HL-60 (cell line): ENCODE measurements at regions not wholly inside any gene's neighbourhood (a gene's known extent, or its start where the extent isn't known, plus 50 kb on each side); places are given as distances from the start of the nearest gene placed in this dataset.

Experiments used
- CTCF ChIP-seq: IDR thresholded peaks from one replicate; pipeline ENCODE4 v1.5.1; 2011; ENCODE audit warnings: low read length, control low read depth, inconsistent platforms; ENCODE audit not compliant: insufficient read depth
- GABPA ChIP-seq: IDR thresholded peaks from 2 replicates; pipeline ENCODE4 v1.6.1; 2012; ENCODE audit warnings: low read depth
- POLR2AphosphoS5 ChIP-seq: IDR thresholded peaks from 2 replicates; pipeline ENCODE4 v1.6.1; 2012; ENCODE audit warnings: low read depth
- REST ChIP-seq: IDR thresholded peaks from 2 replicates; pipeline ENCODE4 v1.6.1; 2012; ENCODE audit warnings: low read depth; ENCODE audit not compliant: insufficient replicate concordance
- SPI1 ChIP-seq: IDR thresholded peaks from 2 replicates; pipeline ENCODE4 v1.6.1; 2012; ENCODE audit warnings: low read depth, mild to moderate bottlenecking, borderline replicate concordance

GRCh38 chr6:50653253-50653652 lies 60.1 kb upstream of the TFAP2D start:
- TF ChIP-seq CTCF (no peak), REST (no peak), POLR2AphosphoS5 (no peak), GABPA (no peak), SPI1 (no peak)
